GM12892 (cell line): ENCODE measurements at regions not wholly inside any gene's neighbourhood (a gene's known extent, or its start where the extent isn't known, plus 50 kb on each side); places are given as distances from the start of the nearest gene placed in this dataset.

Experiments
- POLR2A ChIP-seq: IDR thresholded peaks from 2 replicates; pipeline ENCODE4 v1.6.1; 2011; ENCODE audit warnings: low read depth, low read length, control low read depth
- TAF1 ChIP-seq: IDR thresholded peaks from 2 replicates; pipeline ENCODE4 v1.6.1; 2011; ENCODE audit warnings: low read depth, mild to moderate bottlenecking, control low read depth, low read length, borderline replicate concordance

- no peak for TF ChIP-seq POLR2A
- TF ChIP-seq TAF1: no peak
These were observed 75.4 kb upstream of the POMGNT2 start for GRCh38 chr3:43181202-43181821.
